ENCODE measurements at regions not wholly inside any gene's neighbourhood (a gene's known extent, or its start where the extent isn't known, plus 50 kb on each side); places are given as distances from the start of the nearest gene placed in this dataset.

DNA sequence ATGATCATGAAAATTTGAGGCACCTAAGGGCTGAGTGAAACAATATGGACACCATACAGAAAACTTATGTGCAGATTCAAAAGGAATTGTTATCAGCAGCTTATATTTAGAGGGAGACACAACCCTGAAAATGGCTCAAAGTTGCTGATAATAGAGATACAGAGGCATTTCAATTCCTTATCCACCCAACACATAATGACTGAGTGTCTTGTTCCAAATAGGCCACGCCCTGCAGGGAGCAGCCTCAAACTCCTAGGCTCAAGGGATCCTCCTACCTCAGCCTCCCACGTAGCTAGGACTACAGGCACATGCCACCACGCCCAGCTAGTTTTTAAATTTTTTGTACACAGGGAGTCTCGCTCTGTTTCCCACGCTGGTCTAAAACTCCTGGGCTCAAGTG lies 79.0 kb downstream of the LBH start:
- DNase-seq: no peak

DNA sequence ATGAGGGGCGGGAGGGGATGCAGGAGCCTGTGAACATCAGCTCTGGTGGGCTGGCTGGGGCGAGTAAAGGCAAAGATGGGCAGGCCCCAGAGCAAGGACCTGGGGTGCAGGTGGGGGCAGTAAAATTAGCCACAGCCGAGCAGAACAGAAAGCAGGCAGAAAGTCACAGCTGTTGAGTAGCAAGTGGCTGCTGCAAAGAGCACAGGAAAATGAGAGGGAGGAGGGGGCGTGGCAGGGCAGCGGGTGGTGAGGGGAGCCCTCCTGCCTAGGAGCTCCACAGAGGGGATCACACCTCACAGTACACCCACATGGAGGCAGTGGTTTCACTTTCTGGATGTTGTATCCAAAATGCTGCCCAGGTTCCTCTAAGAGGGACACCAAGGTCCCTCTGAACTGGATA lies 79.6 kb downstream of the LBH start:
- no peak for DNase-seq

DNA sequence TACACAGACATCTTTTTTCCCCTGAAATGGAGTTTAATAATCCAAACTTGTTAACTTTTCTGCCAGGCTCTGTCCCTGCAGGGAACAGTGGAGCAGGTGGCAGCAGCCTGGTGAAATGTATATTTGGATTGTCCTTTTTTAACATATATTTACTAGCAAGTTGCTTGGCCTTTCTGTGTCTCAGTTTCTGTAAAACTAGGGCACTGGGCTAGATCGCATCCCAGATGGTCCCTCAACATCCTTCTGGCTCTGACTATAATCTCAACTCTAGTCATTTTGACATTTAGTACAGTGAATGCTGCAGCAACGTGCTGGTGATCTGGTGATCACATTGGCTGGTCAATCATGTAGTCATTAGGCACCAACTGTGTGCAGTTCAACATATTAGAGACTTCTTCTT lies 80.4 kb downstream of the LBH start:
- DNase-seq: no peak

DNA sequence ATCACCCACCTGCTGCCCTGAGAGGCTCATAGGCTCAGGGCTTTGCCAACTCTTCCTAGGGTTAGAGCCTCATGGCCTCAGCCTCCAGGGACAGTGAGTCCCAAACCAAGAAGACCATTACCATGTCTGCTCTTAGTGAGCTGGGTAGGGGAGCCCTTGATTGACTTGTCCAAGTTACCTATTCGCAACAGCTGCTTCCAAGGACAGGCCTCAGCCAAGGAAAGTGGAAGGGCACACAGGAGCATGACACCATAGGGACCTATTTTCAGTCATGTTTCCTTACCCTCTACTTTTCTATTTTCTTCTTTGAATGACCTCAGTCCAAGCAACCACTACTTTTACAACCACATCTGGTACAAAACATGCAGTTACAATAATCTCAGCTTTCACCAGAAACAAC lies 81.6 kb downstream of the LBH start:
- no peak for DNase-seq

DNA sequence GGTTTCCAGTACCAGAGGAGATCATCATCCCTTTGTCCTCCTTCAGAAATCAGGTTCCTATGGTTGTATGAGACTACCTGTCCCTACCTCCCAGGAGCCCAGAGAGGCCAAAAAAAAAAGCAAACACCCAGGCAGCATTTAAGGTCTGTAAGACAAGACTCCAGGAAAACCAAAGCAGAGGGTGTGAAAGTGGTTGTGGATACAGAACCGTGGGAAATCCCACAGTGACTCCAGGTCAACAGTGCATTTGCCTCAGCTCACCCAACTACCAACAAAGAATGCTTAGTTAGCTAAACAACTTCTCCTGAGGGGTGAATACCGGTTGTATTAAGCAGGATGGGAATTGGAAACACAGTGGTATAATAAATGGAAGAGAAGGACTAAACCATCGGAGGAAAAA lies 83.6 kb downstream of the LBH start:
- no peak for DNase-seq

DNA sequence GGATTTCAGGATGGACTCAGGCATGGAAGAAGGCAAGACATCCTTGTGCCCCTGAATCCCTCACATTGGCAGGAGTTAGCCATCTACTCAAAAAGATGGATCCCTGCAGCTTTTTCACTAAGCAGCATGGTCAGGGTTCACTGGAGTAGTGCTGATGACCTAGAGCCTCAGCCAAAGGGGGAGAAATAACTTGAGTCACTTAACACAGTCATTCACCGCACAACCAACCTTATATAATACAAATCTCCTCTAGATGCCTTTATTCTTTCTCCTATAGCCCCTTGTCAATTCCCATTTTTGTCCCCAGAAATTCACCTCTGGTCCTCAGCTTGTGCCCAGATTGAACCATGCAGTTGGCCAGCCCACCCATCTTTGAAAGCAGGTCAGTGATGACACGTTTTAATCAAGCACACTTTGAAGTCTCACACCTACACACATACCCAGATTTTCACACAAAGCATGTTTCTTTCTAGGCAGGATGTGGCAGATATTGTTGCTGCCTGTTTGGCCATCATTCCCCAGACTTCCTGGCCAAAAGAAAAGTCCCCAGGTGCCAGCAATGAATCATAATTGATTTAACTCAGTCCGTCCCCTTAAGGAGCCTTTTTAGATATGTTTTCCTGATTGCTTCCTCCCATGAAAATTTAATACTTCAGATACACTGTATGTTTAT lies 84.2 kb downstream of the LBH start:
- no peak for DNase-seq

DNA sequence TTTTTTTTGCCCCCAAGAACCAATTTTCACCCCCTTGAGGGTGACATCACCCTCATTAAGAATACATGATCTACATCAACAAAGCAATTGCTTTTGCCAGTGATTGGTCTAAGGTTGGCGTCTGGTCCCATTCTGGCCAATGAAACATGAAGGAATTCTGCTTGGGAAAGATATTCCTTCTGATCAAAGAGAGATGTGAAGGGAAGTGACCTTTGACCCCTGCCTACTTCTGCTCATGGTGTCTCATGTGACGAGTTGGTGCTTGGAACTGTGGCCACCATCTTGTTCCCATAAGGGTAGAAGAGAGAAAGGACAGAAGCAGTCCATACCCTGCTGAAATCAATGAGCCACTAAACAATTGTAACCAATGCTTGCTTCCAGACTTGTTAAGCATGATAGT lies 85.1 kb downstream of the LBH start:
- DNase-seq: no peak

DNA sequence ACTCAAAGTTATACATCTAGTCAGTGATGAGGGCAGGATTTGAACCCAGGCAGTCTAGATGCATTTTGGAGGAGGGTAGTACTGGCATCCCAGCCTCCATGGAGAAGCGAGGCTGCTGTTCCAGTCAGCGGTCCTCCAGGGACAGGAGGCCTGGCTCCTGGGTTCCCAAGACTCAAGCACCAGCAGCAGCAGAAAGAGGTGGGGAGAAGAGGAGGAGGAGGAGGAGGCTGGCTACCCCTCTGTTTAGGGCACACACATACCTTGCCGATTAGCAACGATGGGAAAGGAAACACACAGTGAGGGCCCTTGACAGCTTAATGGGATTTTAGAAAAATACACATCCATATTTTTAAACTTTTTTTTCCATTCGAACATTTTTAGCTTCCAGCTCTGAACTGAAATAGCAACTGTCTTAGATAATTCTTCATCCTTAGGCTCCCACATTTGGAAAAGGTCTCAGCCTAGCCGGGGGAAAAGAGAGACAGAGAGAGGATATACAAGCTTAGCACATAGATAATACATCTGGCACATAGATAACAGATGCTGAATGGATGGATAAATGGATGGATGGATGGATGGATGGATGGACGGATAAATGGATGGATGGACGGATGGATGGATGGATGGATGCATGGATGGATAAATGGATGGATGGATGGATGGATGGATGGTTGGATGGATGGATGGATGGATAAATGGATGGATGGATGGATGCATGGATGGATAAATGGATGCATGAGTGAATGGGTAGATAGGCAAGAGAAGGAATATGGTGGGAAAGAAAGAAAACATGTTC lies 87.9 kb downstream of the LBH start:
- no peak for DNase-seq

DNA sequence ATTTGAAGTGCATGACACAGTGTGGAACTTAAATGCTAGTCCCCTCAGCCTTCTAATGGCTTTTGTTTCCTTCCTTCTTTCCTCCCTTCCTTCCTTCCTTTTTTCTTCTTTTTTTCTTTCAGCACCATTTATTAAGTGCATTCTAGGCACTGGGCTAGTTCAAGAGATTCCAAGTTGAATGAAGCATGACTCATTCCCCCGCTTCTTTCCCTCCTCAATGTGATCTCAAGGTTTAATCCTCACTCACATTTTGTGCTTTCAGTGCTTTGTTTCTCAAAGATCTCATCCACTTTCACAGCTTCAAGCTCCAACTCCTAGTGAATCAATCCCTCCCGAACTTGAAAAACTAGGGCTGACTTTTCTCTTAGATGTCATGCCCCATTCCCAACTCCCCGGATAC lies 90.1 kb downstream of the LBH start:
- no peak for DNase-seq

DNA sequence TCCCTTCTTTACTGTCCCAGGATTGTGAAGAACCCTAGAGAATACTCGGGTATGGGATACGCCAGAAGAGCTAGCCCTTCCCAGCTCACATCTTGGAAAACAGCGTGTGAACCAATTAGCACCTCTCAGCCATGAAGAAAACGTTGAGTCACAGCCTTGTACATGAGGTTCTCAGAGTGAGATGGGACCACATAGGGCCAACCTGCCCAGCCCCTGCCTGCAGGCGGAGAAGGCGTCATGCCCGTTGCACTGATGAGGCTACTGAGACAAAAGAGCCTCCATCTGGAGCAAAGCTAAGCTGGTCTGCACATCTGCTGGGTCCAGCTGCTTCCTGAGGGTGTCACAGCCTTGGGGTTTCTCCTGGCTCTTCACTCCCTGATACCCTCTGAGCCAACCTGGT lies 92.2 kb downstream of the LBH start:
- DNase-seq: no peak

DNA sequence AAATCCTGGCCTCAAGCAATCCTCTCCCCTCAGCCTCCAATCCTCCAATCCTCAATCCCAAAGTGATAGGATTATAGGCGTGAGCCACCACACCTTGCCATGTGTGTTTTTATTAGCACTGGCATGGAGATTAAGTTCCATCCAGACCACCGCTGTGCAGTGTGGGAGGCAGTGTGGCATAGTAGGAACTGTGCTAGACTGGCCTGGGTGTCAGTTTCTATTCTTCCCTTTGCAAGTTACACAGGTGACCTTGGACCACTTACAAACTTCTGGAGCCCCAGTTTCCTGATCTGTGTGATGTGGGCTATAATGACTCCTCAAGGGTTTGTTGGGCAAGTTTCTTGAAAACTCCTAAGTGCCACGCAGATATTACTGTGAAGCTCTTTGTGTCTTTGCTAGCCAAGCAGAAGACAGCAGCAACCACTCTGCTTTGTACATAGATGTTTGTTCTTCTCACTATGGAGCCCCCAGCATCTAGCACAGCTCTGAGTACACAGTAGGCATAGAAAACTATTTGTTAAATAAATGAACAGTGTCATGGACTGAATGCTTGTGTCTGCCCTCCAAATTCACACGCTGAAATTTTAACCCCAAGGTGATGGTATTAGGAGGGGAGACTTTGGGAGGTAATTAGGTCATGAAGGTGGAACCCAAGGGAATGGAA lies 93.0 kb downstream of the LBH start:
- DNase-seq: no peak

DNA sequence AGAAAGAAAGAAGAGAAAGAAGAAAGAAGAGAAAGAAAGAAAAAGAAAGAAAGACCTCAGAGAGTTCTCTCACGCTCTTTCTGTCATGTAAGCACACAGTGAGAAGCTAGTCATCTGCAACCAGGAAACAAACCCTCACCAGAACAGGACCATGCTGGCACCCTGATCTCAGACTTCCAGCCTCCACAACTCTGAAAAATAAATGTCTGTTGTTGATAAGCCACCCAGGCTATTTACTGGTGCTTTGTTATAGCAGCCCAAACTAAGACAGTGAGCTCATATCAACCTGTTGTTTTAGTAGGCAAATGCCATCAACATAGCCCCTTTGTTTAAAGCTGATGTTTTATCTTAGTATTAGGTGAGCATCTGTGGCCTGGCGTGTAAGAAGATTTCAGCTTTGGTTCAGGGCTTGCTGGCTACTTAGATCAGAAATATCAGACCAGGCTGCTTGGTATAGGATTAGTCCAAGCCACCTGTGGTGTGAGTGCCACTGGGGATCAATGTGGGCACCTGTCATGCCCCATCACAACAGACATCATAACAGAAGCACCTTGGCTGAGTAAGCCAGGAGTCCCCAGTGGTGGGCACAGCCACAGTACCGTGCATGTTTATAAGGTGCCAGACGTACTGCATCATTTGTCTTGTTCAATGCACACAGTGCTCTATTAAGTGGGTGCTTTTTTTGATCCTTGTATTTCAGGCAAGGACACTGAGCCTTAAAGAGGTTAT lies 94.4 kb downstream of the LBH start:
- no peak for DNase-seq

DNA sequence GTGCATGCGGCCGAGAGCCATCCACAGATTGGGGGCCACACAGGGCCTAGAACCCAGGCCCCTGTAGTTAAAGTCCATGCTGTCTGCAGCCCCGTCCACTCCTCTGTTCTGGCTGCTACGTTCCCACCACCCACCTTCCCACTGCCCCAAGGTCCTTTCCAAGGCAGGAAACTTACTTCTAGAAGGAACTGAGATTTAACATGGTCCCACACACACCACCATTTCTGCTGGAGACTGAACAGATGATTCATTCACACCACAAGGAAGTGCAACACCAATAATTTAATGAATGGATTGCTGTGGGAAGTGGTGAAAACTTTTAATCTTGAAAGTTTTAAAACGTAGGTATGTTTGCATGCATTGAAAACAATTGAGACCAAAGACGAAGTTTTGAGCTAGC lies 95.2 kb downstream of the LBH start:
- no peak for DNase-seq

DNA sequence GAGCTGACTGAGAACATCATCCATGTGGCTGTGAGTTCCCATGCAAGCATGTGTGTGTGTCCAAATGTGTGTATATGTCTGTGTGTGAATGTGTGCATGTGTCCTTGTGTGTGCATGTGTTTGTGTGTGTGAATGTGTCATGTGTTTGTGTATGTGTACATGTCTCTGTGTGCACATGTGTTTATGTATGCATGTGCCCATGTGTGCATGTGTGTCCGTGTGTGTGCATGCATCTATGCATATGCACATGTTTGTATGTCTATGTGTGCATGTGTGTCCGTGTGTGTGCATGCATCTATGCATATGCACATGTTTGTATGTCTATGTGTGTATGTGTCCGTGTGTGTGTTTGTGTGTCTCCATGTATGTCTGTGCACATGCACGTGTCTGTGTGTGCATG lies 99.7 kb downstream of the LBH start:
- no peak for DNase-seq

DNA sequence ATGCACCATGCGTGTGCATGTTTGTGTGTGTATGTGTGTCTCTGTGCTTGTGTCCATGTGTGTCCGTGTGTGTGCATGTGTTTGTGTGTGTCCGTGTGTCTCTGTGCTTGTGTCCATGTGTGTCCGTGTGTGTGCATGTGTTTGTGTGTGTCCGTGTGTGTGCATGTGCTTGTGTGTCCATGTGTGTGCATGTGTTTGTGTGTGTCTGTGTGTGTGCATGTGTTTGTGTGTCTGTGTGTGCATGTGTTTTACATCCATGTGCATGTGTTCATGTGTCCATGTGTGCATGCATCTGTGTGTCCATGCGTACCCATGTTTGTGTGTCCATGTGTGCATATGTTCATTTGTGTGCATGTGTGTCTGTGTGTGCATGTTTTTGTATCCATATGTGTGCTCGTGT lies 100.5 kb downstream of the LBH start:
- DNase-seq: no peak

DNA sequence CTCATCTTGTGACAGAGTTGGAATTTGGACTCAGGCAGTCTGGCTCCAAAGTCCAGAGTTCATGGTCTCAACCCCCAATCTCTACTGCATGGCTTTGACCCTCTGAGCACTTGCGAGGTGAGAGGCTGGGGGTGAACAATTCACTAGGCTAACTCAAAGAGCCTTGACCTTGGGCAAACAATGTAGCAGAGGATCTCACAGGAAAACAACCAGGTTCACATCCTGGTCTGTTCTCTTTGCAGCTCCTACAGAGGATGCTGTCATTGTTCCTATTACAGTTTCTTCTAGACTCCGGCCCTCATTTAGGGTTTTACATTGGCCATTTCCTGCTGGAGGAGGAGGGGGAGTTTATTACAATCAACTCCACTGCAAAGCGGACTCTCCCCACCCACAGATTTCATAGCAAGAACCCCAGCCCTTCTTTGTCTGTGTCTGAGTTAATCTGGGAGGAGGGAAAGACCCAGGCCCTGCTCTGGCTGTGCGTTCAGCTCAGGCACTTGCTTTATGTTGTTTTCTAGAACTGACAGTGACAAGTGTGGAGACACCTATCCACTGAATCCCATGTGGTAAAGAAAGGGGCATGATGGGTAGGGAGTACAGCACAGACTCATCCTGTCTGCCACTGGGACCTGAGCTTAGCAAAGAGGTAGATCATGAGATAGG lies 101.6 kb downstream of the LBH start:
- DNase-seq: no peak

DNA sequence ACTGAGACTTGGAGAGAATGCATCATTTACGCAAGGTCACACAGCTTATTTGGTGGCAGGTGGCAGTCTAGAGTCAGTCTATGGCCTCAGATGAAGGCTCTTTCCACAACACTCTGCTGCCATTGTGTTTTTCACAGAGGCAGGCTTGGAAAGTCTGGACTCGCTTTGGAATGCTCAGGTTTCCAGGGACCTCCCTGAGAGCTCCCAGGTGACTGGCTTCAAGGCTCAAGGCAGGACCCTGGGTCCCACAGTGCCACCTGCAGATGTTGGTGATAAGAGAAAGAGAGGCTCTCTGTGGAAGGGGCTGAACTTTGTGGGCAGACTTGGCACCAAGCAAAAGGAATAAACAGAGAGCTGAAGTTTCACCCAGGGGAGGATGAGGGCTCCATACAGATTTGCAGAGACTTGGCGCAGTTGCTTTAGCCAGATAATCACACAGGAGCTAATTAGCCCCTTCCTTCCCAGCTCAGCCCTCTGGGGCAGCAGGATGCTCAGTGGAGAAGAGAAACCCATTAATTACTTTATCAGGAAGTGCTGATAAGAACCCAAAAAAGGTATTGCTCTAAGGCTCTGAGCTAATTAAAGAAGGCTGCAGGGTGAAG lies 103.5 kb downstream of the LBH start:
- DNase-seq: no peak

DNA sequence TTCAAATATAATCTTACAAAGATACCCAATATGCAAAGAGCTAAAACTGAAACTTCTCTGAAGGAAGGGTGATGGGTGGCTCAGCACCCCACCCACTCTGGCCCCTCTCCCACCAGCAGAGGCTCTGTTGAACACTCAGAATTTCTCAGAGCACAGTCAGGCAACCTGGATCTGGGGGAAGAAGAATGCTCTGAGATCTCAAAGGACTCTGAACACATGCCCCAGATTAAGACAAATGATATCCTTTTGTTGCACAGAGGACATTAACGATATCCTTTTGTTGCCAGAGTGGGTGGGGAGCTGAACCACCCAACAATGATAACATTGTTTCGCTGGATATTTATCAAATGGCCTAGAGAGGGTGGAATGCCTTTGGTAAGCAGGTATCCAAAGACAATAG lies 104.8 kb downstream of the LBH start:
- no peak for DNase-seq

DNA sequence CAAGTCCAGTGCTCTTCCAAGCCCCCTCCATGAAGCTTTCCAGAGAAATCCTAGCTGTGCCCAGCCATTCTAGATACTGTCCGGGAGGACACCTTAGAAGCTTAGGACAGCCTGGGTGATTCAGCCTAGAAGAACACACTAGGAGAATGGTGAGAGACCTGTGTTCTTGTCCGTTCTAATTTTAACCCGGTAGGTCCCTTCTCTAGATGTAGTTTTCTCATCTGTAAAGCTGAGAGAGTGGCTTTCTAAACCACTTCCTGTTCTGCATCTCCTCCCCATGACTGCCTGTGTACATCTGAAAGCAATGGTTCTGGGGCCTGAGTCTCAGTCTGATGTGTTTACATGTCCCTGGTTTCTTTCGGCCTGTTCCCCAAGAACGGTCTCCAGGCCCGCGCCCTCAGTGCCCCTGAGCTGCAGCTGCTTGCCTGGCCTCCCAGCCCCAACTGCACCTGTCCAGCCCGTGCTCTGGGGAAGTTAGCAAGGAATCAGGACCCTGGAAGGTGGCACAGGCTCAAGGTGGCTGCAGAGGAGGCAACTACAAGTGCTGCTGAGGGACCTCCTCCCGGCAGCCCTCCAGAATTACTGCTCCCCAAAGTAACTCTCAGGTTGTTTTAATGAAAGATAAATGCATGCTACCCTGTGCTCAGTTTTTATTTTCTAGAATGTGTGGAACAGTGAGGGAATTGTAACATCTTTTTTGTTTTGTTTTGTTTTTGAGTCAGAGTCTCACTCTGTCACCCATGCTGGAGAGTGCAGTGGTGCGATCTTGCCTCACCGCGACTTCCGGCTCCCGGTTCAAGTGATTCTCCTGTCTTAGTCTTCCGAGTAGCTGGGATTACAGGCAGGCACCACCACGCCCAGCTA lies 105.9 kb downstream of the LBH start:
- peak in 3 of 4 experiments; percentile 6 to 31 (median 18) for DNase-seq

DNA sequence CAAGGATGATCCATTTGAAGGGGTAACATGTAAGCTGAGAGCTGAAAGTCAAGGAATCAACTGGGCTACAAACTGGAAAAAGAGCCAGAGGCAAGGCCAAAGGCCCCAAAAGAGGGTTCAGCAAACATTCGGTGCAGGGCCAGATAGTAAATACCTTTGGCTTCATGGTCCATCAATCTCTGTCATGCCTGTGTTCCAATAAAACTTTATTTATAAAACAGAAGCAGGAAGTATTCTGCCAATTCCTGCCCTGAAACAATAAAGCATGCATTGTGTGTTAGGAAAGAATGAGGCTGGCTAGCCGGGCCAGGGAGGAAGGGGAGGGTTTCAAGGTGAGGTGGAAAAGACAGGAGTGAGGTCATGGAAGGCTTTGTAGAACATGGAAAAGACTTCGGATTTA lies 107.1 kb downstream of the LBH start:
- DNase-seq: no peak

DNA sequence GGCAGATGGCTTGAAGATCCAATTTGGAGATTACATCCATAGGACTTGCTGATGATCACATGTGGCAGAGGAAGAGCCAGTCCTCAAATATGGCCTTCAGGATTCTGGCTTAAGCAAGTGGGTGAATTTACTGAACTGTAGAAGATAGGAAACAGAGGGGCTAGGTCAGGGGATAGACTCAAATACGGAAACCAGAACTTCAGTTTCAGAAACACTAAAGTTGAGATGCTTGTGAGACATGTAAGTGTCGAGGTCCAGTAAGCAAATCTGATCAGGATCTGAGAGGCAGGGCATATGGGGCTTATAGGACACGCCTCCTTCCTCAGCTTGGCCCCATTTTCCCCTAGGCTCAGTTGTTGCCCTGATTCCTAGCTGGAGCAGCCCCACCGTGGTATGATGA lies 107.7 kb downstream of the LBH start:
- no peak for DNase-seq
